NCI-H1105 (cell line): ENCODE measurements at regions not wholly inside any gene's neighbourhood (a gene's known extent, or its start where the extent isn't known, plus 50 kb on each side); places are given as distances from the start of the nearest gene placed in this dataset.

Experiments used
- DNase-seq: peaks from one replicate; lab custom pipeline; 2025; lab: John Stamatoyannopoulos, UW

DNA sequence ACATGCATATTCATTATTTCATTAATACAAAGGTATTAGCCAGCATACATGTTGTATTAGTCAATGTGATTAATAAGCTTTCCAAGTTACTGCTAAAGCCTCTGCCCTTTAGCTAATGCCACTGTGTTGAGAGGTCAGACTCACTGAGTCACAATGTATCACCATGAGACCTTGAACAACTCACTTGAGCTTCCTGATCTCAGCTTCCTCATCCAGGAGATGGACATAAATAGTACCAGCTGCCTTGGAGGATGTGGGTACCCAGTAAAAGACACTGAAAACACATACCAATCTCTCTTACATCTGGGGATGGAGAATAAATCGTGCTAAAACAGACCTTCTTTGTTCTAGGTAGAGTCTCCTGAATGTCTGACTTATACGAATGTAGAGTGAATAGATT lies 224.6 kb downstream of the EPHA4 start:
- no peak for DNase-seq

DNA sequence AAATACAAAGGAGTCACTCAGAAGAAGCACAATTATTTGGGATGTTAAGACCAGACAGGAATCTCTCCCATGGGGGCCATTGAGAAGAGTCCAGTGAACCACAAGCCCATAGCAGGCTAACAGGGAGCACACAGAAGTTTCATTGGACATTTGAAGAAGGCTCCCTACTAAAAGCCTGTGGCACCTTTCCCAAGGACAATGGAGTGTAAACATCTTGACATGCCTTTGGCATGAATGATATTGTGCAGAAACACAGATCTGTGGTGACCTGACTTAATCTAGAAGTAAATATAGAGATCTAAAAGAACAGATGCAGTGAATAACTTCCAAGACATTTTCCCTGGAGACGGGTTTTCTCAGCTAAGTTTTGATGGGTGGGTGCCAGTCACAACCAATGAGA lies 221.5 kb downstream of the EPHA4 start:
- DNase-seq: no peak

DNA sequence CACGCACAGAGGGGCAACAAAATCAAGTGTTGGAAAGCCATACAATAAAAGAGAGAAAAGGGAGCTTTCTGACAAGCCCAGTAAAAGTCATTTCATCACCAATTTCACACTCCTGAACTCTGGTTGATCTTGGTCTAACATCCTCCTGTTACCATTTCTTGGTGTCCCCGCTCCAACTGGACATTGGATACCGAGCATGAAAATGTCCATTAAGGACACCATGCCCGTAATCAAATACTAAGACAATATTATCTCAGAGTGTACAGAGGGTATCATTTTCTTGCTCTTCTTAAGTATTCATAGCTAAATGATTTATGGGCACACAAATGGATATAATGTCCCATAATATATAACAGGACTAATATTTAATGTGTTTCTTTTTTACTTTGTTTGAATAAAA lies 218.9 kb downstream of the EPHA4 start:
- DNase-seq: no peak

DNA sequence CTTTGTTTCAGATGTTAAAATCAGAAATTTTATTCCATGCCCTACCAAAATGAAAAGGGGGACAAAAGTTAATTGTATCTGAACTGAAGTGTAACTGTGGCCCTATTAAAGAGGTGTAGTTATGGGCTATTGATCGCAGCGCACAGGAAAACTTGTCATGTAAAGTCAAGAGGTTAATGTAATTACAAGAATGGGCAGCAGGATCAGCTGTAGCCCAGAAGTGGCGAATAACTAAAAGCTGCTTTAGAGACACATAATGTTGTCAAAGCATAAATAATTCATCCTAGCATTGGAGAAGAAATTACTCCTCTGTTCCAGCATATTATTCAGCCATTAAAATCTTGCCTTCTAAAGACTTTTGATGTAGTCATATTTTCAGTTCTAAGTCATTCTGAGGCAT lies 211.8 kb downstream of the EPHA4 start:
- no peak for DNase-seq

DNA sequence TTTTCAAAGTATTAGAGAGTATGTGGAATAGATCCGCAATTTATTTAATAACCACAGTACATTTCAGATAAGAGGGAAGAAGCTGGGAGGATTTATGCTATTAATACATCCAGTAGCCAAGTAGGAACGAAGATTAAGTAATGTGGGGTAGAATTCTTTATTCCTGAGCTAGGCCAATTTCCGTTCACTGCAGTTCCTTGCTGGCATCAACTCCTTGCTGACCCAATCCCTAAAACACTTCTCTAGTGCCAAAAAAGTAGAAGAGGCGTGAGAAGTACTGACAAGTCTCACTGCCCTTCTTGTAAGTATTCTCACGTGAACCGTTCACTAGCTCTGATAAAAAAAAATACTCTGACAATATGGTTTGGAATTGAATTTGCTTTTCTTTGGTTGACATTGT lies 211.4 kb downstream of the EPHA4 start:
- DNase-seq: no peak

DNA sequence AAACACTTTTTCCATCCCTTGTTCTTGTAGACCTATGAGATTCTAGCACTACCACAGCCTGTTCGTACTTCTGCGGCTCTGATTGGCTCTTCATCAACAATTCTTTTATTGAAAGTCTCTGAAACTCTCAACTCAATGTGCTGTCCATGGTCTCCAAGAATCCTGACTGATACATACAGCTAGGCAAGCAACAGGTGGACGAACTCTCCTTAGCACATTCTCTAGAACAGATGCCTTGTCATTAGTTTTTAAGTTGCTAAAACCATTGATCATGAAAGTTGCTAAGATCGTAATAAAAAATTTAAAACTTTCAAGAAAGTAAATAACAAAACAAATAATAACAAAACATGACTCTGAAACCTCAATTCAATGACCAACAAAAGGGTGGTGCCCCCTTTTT lies 210.5 kb downstream of the EPHA4 start:
- DNase-seq: no peak

DNA sequence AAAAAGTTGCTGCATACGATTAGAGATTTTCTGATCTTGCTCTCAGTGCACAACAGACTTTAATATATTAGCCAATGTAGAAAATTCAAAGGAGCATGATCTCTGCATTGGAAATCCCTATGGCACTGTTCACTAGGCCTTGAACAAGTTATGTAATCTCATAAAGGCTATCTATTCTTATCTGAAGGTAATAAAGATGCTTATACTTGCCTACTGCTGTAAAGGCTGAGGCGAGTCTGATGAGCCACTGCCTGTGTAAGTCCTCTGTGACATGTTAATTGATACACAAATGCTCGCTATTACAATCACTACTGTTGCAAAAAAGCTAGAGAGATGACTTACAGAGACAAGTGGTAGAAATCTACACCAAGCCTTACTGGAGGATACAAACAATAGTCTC lies 207.4 kb downstream of the EPHA4 start:
- DNase-seq: no peak
